Glutamatergic neuron (in vitro differentiated cells): ENCODE measurements at regions not wholly inside any gene's neighbourhood (a gene's known extent, or its start where the extent isn't known, plus 50 kb on each side); places are given as distances from the start of the nearest gene placed in this dataset.

Experiments used
- DNase-seq: peaks from one replicate; pipeline ENCODE4 v3.0.0; 2022
- H3K27ac Mint-ChIP-seq: one replicate; pipeline ENCODE4 v1.8.0; 2020; ENCODE audit warnings: mild to moderate bottlenecking, mixed read lengths, inconsistent platforms; ENCODE audit not compliant: unreplicated experiment
- H3K27me3 Mint-ChIP-seq: one replicate; pipeline ENCODE4 v1.8.0; 2020; ENCODE audit warnings: mild to moderate bottlenecking, moderate library complexity, mixed read lengths, inconsistent platforms; ENCODE audit not compliant: unreplicated experiment
- H3K36me3 Mint-ChIP-seq: one replicate; pipeline ENCODE4 v1.8.0; 2020; ENCODE audit warnings: mild to moderate bottlenecking, mixed read lengths, inconsistent platforms; ENCODE audit not compliant: unreplicated experiment
- H3K4me1 Mint-ChIP-seq: one replicate; pipeline ENCODE4 v1.8.0; 2020; ENCODE audit warnings: mild to moderate bottlenecking, low read depth, mixed read lengths, inconsistent platforms; ENCODE audit not compliant: unreplicated experiment
- H3K4me3 Mint-ChIP-seq: one replicate; pipeline ENCODE4 v1.8.0; 2020; ENCODE audit warnings: mild to moderate bottlenecking, mixed read lengths, inconsistent platforms; ENCODE audit not compliant: unreplicated experiment
- H3K9me3 Mint-ChIP-seq: one replicate; pipeline ENCODE4 v1.8.0; 2020; ENCODE audit warnings: mild to moderate bottlenecking, moderate library complexity, mixed read lengths, inconsistent platforms; ENCODE audit not compliant: unreplicated experiment
- TF ChIP-seq, protein P1 (sequence below): fragments of 200-600 bp; sonication (generic); IDR thresholded peaks from one replicate; pipeline ENCODE4 v1.5.0; 2021; ENCODE audit not compliant: partially characterized antibody, unreplicated experiment

DNA sequence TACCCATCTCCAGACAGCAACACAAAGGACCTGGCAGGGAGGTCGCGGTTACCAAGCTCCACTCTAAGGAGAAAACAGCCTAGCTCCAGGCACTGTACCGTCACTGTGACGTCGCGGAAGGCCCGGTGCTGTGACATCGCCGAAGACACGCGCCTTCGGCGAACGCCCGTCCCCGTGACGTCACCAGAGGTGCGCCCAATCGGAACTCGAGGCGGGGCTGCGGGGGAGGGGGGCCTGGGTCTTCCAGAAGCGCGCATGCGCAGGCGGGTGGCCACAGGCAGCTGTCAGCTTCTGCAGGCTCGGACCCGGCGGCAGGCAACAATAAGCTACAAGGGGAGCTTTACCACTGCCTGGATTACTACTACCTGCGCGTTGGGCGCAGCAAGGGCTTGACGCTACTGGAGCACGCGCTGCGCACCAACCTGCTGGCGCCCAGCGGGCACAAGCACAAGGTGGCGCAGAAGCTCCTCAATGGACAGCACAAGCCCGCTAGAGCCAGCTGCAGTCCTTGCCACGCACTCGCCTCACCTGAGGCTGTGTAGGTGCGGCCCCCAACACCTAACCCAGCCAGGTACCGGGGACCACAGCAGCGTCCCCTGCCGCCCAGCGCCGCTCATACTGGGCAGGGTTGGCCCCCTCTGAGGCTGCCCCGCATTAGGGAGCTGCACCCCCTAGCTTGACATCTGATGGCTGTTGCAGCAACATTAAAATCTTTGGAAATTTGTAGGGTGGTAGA lies 208.4 kb downstream of the TPST1 start:
- no peaks in the 10 kb centered on the region for H3K9me3 Mint-ChIP-seq
- TF ChIP-seq, protein P1, sequence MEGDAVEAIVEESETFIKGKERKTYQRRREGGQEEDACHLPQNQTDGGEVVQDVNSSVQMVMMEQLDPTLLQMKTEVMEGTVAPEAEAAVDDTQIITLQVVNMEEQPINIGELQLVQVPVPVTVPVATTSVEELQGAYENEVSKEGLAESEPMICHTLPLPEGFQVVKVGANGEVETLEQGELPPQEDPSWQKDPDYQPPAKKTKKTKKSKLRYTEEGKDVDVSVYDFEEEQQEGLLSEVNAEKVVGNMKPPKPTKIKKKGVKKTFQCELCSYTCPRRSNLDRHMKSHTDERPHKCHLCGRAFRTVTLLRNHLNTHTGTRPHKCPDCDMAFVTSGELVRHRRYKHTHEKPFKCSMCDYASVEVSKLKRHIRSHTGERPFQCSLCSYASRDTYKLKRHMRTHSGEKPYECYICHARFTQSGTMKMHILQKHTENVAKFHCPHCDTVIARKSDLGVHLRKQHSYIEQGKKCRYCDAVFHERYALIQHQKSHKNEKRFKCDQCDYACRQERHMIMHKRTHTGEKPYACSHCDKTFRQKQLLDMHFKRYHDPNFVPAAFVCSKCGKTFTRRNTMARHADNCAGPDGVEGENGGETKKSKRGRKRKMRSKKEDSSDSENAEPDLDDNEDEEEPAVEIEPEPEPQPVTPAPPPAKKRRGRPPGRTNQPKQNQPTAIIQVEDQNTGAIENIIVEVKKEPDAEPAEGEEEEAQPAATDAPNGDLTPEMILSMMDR = no peak
- H3K4me1 Mint-ChIP-seq = peaks cover 3% of the 10 kb centered on the region
- peak overlapping the region; percentile 76 for H3K27ac Mint-ChIP-seq
- peaks cover 6% of the 10 kb centered on the region for H3K27me3 Mint-ChIP-seq
- no peaks in the 10 kb centered on the region for H3K36me3 Mint-ChIP-seq
- peak; percentile 93 for DNase-seq
- peak overlapping the region; percentile 79 for H3K4me3 Mint-ChIP-seq

DNA sequence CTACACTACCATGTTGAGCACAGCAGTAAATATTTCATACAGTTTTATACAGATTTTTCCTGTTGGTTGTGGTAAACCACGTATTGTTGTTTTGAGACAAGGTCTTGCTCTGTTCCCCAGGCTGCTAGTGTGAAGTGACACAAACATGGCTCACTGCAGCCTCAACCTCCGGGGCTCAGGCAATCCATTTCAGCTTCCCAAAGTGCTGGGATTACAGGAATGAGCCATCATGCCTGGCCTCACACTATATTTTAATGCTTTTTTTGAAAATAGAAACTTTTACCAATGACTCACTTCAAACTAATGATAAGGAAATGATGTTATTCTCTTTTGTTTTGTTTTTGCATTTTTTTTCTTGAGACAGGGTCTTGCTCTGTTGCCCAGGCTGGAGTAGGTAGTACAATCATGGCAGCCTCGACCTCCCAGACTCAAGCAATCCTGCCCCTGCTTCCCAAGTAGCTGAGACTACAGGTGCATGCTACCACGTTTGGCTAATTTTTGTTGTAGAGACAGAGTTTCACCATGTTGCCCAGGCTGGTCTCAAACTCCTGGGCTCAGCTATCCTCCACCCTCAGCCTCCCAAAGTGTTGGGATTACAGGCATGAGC lies 210.6 kb downstream of the TPST1 start:
- Mint-ChIP-seq H3K4me3 (no peak overlapping the region), H3K36me3 (no peaks in the 10 kb centered on the region), H3K27me3 (peaks cover 4% of the 10 kb centered on the region), H3K9me3 (no peaks in the 10 kb centered on the region), H3K4me1 (peaks cover 6% of the 10 kb centered on the region), H3K27ac (no peak overlapping the region)
- TF ChIP-seq, protein P1 = no peak
- no peak for DNase-seq

DNA sequence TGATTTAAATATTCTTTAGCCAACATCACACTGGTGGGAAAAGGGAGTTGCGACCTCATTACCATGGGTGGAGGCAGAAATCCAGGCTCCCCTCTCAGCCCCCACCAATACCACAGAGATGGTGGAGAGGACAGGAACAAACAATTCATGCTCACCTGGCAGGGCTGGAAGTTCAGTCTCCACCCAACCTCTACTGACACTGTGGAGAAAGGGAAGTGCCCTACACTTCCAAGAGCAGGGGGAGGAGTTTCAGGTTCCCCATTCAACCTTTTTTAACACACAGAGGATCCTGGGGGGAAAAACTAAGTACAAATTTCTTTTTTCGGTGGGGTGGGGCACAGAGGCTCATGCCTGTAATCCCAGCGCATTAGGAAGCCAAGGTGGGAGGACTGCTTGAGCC lies 210.1 kb upstream of the KCTD7 start:
- H3K4me3 Mint-ChIP-seq = no peak overlapping the region
- no peak overlapping the region for H3K27ac Mint-ChIP-seq
- H3K4me1 Mint-ChIP-seq = peaks cover 21% of the 10 kb centered on the region
- H3K27me3 Mint-ChIP-seq = no peaks in the 10 kb centered on the region
- H3K36me3 Mint-ChIP-seq = no peaks in the 10 kb centered on the region
- TF ChIP-seq, protein P1 = no peak
- no peaks in the 10 kb centered on the region for H3K9me3 Mint-ChIP-seq
- DNase-seq = no peak

DNA sequence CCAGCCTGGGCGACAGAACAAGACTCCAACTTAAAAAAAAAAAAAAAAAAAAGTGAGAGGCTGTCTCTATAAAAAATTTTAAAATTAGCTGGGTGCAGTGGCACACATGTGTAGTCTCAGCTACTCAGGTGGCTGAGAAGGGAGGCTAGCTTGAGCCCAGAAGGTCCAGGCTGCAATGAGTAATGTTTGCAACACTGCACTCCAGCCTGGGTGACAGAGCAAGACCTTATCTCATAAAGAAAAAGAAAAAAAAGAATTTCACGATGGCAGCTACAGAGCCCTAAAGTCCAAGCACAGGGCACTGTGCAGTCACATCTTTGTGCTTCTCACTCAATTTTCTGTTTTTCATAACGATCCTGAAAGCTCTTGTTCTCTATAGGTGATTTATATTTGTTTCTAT lies 209.5 kb upstream of the KCTD7 start:
- Mint-ChIP-seq H3K36me3 (no peaks in the 10 kb centered on the region), H3K9me3 (no peaks in the 10 kb centered on the region), H3K27ac (no peak overlapping the region), H3K4me1 (peaks cover 19% of the 10 kb centered on the region), H3K4me3 (no peak overlapping the region), H3K27me3 (no peaks in the 10 kb centered on the region)
- TF ChIP-seq, protein P1 = no peak
- DNase-seq = no peak

DNA sequence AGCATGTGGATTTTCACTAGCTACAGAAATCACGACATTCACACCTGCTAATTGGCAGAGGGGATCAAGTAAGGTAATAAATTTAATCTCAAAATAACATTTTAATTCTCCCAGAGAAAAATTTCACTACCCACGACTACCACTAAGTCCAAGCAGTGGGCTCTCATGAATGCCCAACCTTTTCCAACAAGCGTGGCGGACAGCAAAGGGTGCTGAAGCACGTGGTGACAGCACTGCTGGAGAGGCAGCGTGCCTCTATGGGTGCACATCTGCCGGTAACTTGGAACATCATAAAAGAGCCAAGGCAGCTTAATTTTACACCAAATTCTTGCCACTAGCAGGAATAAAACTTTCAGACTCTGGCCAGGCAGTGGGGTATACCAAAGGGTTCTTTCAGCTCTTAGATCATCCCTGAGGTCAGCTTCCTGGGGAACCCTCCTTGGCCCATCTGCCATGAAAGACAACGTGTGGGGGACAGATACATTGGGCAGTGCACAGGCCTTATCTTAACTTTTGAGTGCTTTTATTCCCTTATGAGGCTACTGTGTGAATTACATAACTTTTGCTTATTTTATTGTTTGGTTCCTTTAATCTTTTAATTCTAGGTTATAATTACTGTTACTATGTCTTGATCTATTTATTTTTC lies 206.7 kb upstream of the KCTD7 start:
- H3K27ac Mint-ChIP-seq = peak overlapping the region; percentile 48
- peaks cover 18% of the 10 kb centered on the region for H3K4me1 Mint-ChIP-seq
- no peaks in the 10 kb centered on the region for H3K36me3 Mint-ChIP-seq
- TF ChIP-seq, protein P1 = peak; percentile 16
- H3K4me3 Mint-ChIP-seq = peak overlapping the region; percentile 20
- no peak for DNase-seq
- H3K27me3 Mint-ChIP-seq = peaks cover 2% of the 10 kb centered on the region
- no peaks in the 10 kb centered on the region for H3K9me3 Mint-ChIP-seq
